Liver (tissue), 8 donors: ENCODE measurements at regions not wholly inside any gene's neighbourhood (a gene's known extent, or its start where the extent isn't known, plus 50 kb on each side); places are given as distances from the start of the nearest gene placed in this dataset.

Experiments
- DNase-seq: peaks from one replicate; pipeline ENCODE4 v3.0.0-alpha.2; 2017; ENCODE audit warnings: low spot score
- H3K27ac ChIP-seq, 2 donors: one replicate each; pipeline ENCODE4 v1.7.0; 2013; ENCODE audit warnings: inconsistent platforms in 2 of 2, low read length in 2 of 2, control low read depth in 1 of 2, low read depth in 1 of 2, mild to moderate bottlenecking in 1 of 2
- H3K27me3 ChIP-seq, 4 donors: one replicate each; pipeline versions ENCODE4 v1.6.1 to v1.7.0; 2013; ENCODE audit warnings: low read length in 3 of 4, inconsistent platforms in 1 of 4, mild to moderate bottlenecking in 1 of 4, moderate library complexity in 1 of 4; ENCODE audit not compliant: control insufficient read depth in 4 of 4, insufficient read depth in 4 of 4
- H3K36me3 ChIP-seq, 4 donors: one replicate each; pipeline versions ENCODE4 v1.6.1 to v1.7.0; 2013; ENCODE audit warnings: low read length in 3 of 4, mild to moderate bottlenecking in 3 of 4, low read depth in 1 of 4, moderate library complexity in 1 of 4; ENCODE audit not compliant: control insufficient read depth in 4 of 4, insufficient read depth in 3 of 4
- H3K4me1 ChIP-seq, 4 donors: one replicate each; pipeline versions ENCODE4 v1.6.1 to v1.7.0; 2013; ENCODE audit warnings: low read length in 3 of 4, mild to moderate bottlenecking in 3 of 4, moderate library complexity in 1 of 4; ENCODE audit not compliant: control insufficient read depth in 4 of 4, insufficient read depth in 4 of 4
- H3K4me3 ChIP-seq, 3 donors: one replicate each; pipeline versions ENCODE4 v1.6.1 to v1.7.0; 2013; ENCODE audit warnings: low read length in 3 of 3, control low read depth in 1 of 3, low read depth in 1 of 3, mild to moderate bottlenecking in 1 of 3
- H3K9ac ChIP-seq, 2 donors: one replicate each; pipeline ENCODE4 v1.7.0; 2013; ENCODE audit warnings: low read length in 2 of 2, mild to moderate bottlenecking in 2 of 2, moderate library complexity in 2 of 2, control low read depth in 1 of 2, low read depth in 1 of 2
- H3K9me3 ChIP-seq, 4 donors: one replicate each; pipeline versions ENCODE4 v1.6.1 to v1.7.0; 2013; ENCODE audit warnings: low read length in 3 of 4; ENCODE audit not compliant: control insufficient read depth in 4 of 4
- ATF3 ChIP-seq: IDR thresholded peaks from 2 replicates; pipeline ENCODE4 v1.6.1; 2016; ENCODE audit warnings: antibody characterized with exemption
- CTCF ChIP-seq: fragments of 150-350 bp; IDR thresholded peaks from 2 replicates; pipeline ENCODE4 v1.5.1; 2017; ENCODE audit warnings: improper control_type of control experiment, low read depth, low read length; ENCODE audit not compliant: missing input control
- EGR1 ChIP-seq, 2 donors: IDR thresholded peaks; 2 replicates each; pipeline ENCODE4 v1.6.1; 2016 to 2018; ENCODE audit warnings: antibody characterized with exemption in 2 of 2, low read depth in 2 of 2
- FOXA1 ChIP-seq: IDR thresholded peaks from 2 replicates; pipeline ENCODE4 v1.6.1; 2016; ENCODE audit warnings: antibody characterized with exemption
- FOXA2 ChIP-seq: IDR thresholded peaks from 2 replicates; pipeline ENCODE4 v1.6.1; 2016; ENCODE audit warnings: antibody characterized with exemption
- GABPA ChIP-seq, 2 donors: IDR thresholded peaks in 1 of 2; conservative IDR thresholded peaks in 1 of 2; 2 replicates each; pipeline ENCODE4 v1.6.1; 2016; ENCODE audit warnings: antibody characterized with exemption in 2 of 2, mild to moderate bottlenecking in 1 of 2, moderate library complexity in 1 of 2
- HNF4A ChIP-seq, 2 donors: conservative IDR thresholded peaks; 2 replicates each; pipeline ENCODE4 v1.6.1; 2016; ENCODE audit warnings: antibody characterized with exemption in 2 of 2, mild to moderate bottlenecking in 2 of 2
- HNF4G ChIP-seq: IDR thresholded peaks from 2 replicates; pipeline ENCODE4 v1.6.1; 2016; ENCODE audit warnings: antibody characterized with exemption
- JUND ChIP-seq, 2 donors: IDR thresholded peaks; 2 replicates each; pipeline ENCODE4 v1.6.1; 2016; ENCODE audit warnings: antibody characterized with exemption in 2 of 2
- MAX ChIP-seq: IDR thresholded peaks from 2 replicates; pipeline ENCODE4 v1.6.1; 2016; ENCODE audit warnings: antibody characterized with exemption
- RAD21 ChIP-seq, 2 donors: IDR thresholded peaks; 2 replicates each; pipeline ENCODE4 v1.6.1; 2016; ENCODE audit warnings: antibody characterized with exemption in 2 of 2, mild to moderate bottlenecking in 2 of 2
- REST ChIP-seq: IDR thresholded peaks from 2 replicates; pipeline ENCODE4 v1.6.1; 2016; ENCODE audit warnings: antibody characterized with exemption, mild to moderate bottlenecking
- RXRA ChIP-seq, 2 donors: IDR thresholded peaks; 2 replicates each; pipeline ENCODE4 v1.6.1; 2017 to 2018; ENCODE audit warnings: antibody characterized with exemption in 2 of 2, mild to moderate bottlenecking in 1 of 2
- SP1 ChIP-seq: IDR thresholded peaks from 2 replicates; pipeline ENCODE4 v1.6.1; 2018; ENCODE audit warnings: antibody characterized with exemption, mild to moderate bottlenecking
- TAF1 ChIP-seq: conservative IDR thresholded peaks from 2 replicates; pipeline ENCODE4 v1.6.1; 2016; ENCODE audit warnings: antibody characterized with exemption, mild to moderate bottlenecking
- YY1 ChIP-seq: IDR thresholded peaks from 2 replicates; pipeline ENCODE4 v1.6.1; 2016; ENCODE audit warnings: antibody characterized with exemption, mild to moderate bottlenecking
- ZBTB33 ChIP-seq: IDR thresholded peaks from 2 replicates; pipeline ENCODE4 v1.6.1; 2016; ENCODE audit warnings: antibody characterized with exemption
- WGBS: extraction: QIAGEN DNeasy Blood & Tissue Kit; methylation state at CpG from one replicate; pipeline ENCODE4 v1.1.7; 2013; 5-methylcytosine and 5-hydroxymethylcytosine counted together
- donor health status: healthy.
- donor health status: healthy.
- donor health status: healthy.
- donor health status: healthy.
- donor health status: healthy.

- TF ChIP-seq ATF3 (no peak), TAF1 (no peak), ZBTB33 (no peak), YY1 (no peak), HNF4G (no peak), GABPA (IDR thresholded peaks at IDR 0.05 in 1 of 2, conservative IDR thresholded peaks at IDR 0.05 in 1 of 2) (no peak), RAD21 (IDR thresholded peaks at IDR 0.05) (no peak), FOXA2 (no peak), HNF4A (conservative IDR thresholded peaks at IDR 0.05) (no peak), RXRA (IDR thresholded peaks at IDR 0.05) (no peak)
- 87% methylated on average over 4 of the region's 4 CpGs for WGBS
- Histone ChIP-seq H3K4me3 (no peak overlapping the region), H3K4me1 (no peaks in the 10 kb centered on the region), H3K27ac (no peak overlapping the region), H3K27me3 (no peaks in the 10 kb centered on the region), H3K9ac (no peak overlapping the region), H3K36me3 (no peaks in the 10 kb centered on the region), H3K9me3 (no peaks in the 10 kb centered on the region)
- no peak for DNase-seq
Observed at GRCh38 chr2:16746329-16746728, 80.7 kb upstream of the CYRIA start.

GRCh38 chr2:16745466-16745865 lies 79.8 kb upstream of the CYRIA start:
- no peaks in the 10 kb centered on the region for H3K9me3 ChIP-seq
- peaks cover 2 to 4% (median 4%) of the 10 kb centered on the region in 4 donors for H3K4me1 ChIP-seq
- TF ChIP-seq MAX (no peak), FOXA1 (no peak), REST (no peak)
- H3K36me3 ChIP-seq = no peaks in the 10 kb centered on the region
- WGBS = 90% methylated on average over 5 of the region's 5 CpGs
- no peak overlapping the region for H3K4me3 ChIP-seq
- no peaks in the 10 kb centered on the region for H3K27me3 ChIP-seq
- H3K27ac ChIP-seq = no peak overlapping the region
- no peak for DNase-seq
- no peak overlapping the region for H3K9ac ChIP-seq

- H3K4me3 ChIP-seq = no peak overlapping the region
- DNase-seq = no peak
- TF ChIP-seq JUND (IDR thresholded peaks at IDR 0.05) = no peak
- TF ChIP-seq HNF4G = no peak
- no peak for TF ChIP-seq FOXA1
- no peak for TF ChIP-seq MAX
- no peak for TF ChIP-seq SP1
- TF ChIP-seq YY1 = no peak
- no peak for TF ChIP-seq FOXA2
- TF ChIP-seq CTCF = no peak
- TF ChIP-seq RXRA (IDR thresholded peaks at IDR 0.05) = no peak
- no peak for TF ChIP-seq EGR1 (IDR thresholded peaks at IDR 0.05; ENCODE audit: low read depth in 2 of 2)
- no peak for TF ChIP-seq REST
- TF ChIP-seq RAD21 (IDR thresholded peaks at IDR 0.05) = no peak
Observed at GRCh38 chr2:16744521-16744920, 78.9 kb upstream of the CYRIA start.

More at GRCh38 chr2:16744521-16744920, 78.9 kb upstream of the CYRIA start:
- H3K9me3 ChIP-seq = no peaks in the 10 kb centered on the region
- H3K27me3 ChIP-seq = no peaks in the 10 kb centered on the region
- no peak overlapping the region for H3K9ac ChIP-seq
- H3K36me3 ChIP-seq = no peaks in the 10 kb centered on the region
- H3K4me1 ChIP-seq = peaks cover 3 to 9% (median 8%) of the 10 kb centered on the region in 4 donors
- H3K27ac ChIP-seq = no peak overlapping the region
